GM12891 (cell line): ENCODE measurements at regions not wholly inside any gene's neighbourhood (a gene's known extent, or its start where the extent isn't known, plus 50 kb on each side); places are given as distances from the start of the nearest gene placed in this dataset.

Experiments used
- DNase-seq: peaks from one replicate; pipeline ENCODE4 v3.0.0; 2011; ENCODE audit warnings: low spot score; ENCODE audit not compliant: insufficient read length
- FAIRE-seq: peaks from 2 replicates; lab custom pipeline; 2011; peaks lifted over from hg19 to GRCh38; lab: Jason Lieb, UNC
- PAX5 ChIP-seq: IDR thresholded peaks from 2 replicates; pipeline ENCODE4 v1.6.1; 2011; ENCODE audit warnings: low read length, moderate library complexity, mild to moderate bottlenecking; ENCODE audit not compliant: insufficient read depth, severe bottlenecking
- POLR2A ChIP-seq: IDR thresholded peaks from 2 replicates; pipeline ENCODE4 v1.6.1; 2011; ENCODE audit warnings: low read depth, low read length, control low read depth
- POLR2AphosphoS5 ChIP-seq: IDR thresholded peaks from 2 replicates; pipeline ENCODE4 v1.6.1; 2011; ENCODE audit warnings: low read depth, low read length, control low read depth
- POU2F2 ChIP-seq: IDR thresholded peaks from 2 replicates; pipeline ENCODE4 v1.6.1; 2011; ENCODE audit warnings: low read depth, mild to moderate bottlenecking, control low read depth, low read length, moderate library complexity
- SPI1 ChIP-seq: IDR thresholded peaks from 2 replicates; pipeline ENCODE4 v1.6.1; 2011; ENCODE audit warnings: low read depth, low read length, control low read depth
- TAF1 ChIP-seq: IDR thresholded peaks from 2 replicates; pipeline ENCODE4 v1.6.1; 2011; ENCODE audit warnings: low read depth, low read length, control low read depth

- TF ChIP-seq POLR2AphosphoS5 (no peak), POU2F2 (no peak), TAF1 (no peak), POLR2A (no peak), SPI1 (no peak), PAX5 (no peak)
- no peak for DNase-seq
- no peak for FAIRE-seq
Measured at GRCh38 chr5:162393534-162393933, 326.0 kb downstream of the GABRG2 start.

DNA sequence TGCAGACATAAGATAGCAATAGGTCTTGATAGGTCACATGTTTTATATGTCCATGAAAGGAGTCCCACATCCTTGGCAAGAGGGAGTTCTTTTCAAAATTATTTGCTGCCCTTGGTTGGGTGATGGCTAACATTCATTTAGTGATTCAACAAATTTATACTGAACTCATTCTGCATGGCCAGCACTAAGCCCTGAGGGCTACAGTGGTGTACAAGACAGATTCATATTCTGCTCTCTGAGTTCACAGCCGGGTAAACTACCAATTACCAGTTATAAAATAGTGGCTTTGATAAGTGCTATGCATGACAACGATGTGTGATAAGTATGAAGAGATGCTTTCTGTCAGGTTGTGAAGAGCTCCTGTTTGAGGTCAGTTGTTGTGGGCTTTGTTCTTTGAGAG is 340.0 kb downstream of the GABRG2 start:
- no peak for TF ChIP-seq TAF1
- no peak for TF ChIP-seq SPI1
- no peak for TF ChIP-seq PAX5
- TF ChIP-seq POU2F2: no peak
- DNase-seq: no peak
- no peak for FAIRE-seq

DNA sequence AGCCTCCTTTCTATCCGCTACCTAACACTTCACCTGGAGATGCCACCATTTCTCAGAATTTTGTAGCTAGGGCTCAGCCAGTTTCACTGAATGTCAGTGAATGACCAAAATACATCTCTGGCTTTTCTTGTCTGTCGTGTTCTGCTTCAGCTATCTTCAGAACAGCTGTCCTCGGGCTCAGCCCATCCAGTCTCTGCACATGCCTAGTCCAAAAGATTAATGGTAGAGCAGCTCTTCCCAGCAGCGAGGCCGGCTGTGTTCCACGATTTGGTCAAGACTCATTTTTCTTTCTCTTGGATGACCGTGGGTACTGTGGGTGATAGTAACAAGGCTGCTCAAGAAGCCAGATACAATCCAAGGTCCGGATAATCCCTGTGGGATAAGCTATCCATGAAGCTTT is 342.8 kb downstream of the GABRG2 start:
- FAIRE-seq: no peak
- no peak for TF ChIP-seq PAX5
- no peak for TF ChIP-seq POLR2AphosphoS5
- TF ChIP-seq TAF1: no peak
- no peak for TF ChIP-seq POU2F2
- no peak for TF ChIP-seq POLR2A
- no peak for TF ChIP-seq SPI1
- DNase-seq: no peak

DNA sequence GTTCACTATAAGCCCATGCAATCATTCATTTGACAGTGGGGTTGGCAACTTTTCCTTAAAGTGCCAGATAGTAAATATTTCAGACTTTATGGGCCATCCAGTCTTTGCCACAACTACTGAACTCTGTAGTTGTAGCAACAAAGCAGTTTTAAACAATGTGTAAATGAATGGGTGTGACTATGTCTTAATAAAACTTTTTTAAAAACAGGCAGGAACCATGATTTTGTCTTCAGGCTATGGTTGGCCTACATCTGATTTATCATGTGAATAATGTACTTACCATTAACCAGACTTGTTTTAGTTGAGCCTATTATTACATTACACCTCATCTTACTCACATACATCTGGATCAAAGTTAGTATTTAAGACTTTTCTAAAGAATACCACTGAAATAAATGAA is 361.6 kb downstream of the GABRG2 start:
- TF ChIP-seq POU2F2: no peak
- TF ChIP-seq TAF1: no peak
- TF ChIP-seq PAX5: no peak
- TF ChIP-seq POLR2A: no peak
- no peak for TF ChIP-seq SPI1
- no peak for TF ChIP-seq POLR2AphosphoS5
- DNase-seq (no peak), FAIRE-seq (no peak)

- DNase-seq (no peak), FAIRE-seq (no peak)
- TF ChIP-seq PAX5: no peak
Measured at GRCh38 chr5:162434281-162434680, 366.7 kb downstream of the GABRG2 start.

DNA sequence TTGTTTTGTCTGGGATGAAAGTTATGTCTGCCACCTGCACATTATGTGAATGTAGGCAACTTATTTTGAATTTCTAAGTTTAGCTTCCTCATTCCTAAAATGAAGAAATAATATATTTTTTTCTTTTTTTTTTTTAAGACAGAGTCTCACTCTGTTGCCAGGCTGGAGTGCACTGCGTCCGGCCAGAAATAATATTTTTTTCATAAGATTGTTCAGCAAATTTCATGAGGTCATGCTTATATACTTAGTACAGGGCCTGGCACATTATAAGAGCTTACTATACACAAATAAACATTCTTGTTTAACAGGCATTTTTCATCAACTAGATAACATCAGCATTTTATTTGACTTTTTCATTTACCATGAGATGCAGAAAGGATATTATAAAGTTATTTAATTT is 368.5 kb downstream of the GABRG2 start:
- no peak for DNase-seq
- no peak for FAIRE-seq
- no peak for TF ChIP-seq POU2F2
- TF ChIP-seq PAX5: no peak
- no peak for TF ChIP-seq SPI1
- no peak for TF ChIP-seq POLR2A
- no peak for TF ChIP-seq TAF1

- DNase-seq: no peak
- no peak for TF ChIP-seq TAF1
- no peak for TF ChIP-seq POLR2A
- no peak for FAIRE-seq
Measured at GRCh38 chr5:162444129-162444762, 376.7 kb downstream of the GABRG2 start.

GRCh38 chr5:162456086-162456485 is 388.5 kb downstream of the GABRG2 start:
- TF ChIP-seq TAF1 (no peak), SPI1 (no peak), POU2F2 (no peak), POLR2A (no peak), POLR2AphosphoS5 (no peak), PAX5 (no peak)
- FAIRE-seq: no peak

GRCh38 chr5:162466011-162466410 is 398.4 kb downstream of the GABRG2 start:
- FAIRE-seq (no peak), DNase-seq (no peak)
- TF ChIP-seq SPI1: no peak

More at GRCh38 chr5:162456086-162456485, 388.5 kb downstream of the GABRG2 start:
- DNase-seq: no peak

DNA sequence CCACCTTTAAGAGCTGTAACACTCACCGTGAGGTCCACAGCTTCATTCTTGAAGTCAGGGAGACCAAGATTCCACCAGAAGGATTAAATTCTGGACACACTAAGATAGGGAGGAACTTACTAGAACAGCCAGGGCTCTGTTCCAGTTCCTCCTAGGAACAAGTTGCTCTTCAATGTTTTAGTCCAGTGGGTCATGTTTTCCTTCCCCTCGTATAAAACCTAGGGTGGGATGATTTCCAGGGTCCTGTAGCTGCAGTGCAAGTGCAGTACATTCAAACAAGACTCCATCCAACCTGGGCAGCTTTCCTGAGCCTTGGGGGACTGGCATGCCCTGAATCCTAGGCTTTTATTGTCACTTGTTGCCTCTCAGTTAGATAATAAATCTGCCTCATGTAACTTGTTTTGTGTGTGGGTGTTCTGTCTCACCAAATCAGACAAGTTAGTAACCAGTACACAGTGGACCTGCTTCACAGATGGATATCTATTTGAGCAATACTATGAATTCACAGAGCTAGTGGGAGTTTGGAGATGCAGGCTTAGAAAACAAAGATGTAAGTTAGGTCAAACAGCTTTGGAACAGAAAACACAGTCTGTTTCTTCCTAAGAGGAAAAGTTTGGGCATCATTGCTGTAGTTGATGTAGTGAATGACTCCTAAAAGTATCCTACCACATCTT is 405.6 kb downstream of the GABRG2 start:
- FAIRE-seq (no peak), DNase-seq (no peak)
- TF ChIP-seq TAF1 (no peak), POLR2AphosphoS5 (no peak), SPI1 (no peak), POU2F2 (no peak), POLR2A (no peak)

- FAIRE-seq: no peak
- TF ChIP-seq TAF1 (no peak), PAX5 (no peak), SPI1 (no peak), POLR2A (no peak), POLR2AphosphoS5 (no peak), POU2F2 (no peak)
- no peak for DNase-seq
Measured at GRCh38 chr5:162474239-162474638, 406.7 kb downstream of the GABRG2 start.
